MM.1S (cell line): ENCODE measurements at regions not wholly inside any gene's neighbourhood (a gene's known extent, or its start where the extent isn't known, plus 50 kb on each side); places are given as distances from the start of the nearest gene placed in this dataset.

Experiments
- CTCF ChIP-seq: fragments of 300-600 bp; sonication (generic); IDR thresholded peaks from 2 replicates; pipeline ENCODE4 v1.5.1; 2016; ENCODE audit warnings: antibody characterized with exemption, low read length, mixed read lengths
- EZH2 ChIP-seq: fragments of 300-600 bp; sonication (generic); optimal IDR thresholded peaks from 2 replicates; pipeline ENCODE3; 2017; ENCODE audit warnings: low read depth, mild to moderate bottlenecking, antibody characterized with exemption, low read length, mixed read lengths

GRCh38 chr13:110978390-110978789 is 63.5 kb upstream of the ANKRD10 start:
- TF ChIP-seq CTCF: no peak
- TF ChIP-seq EZH2: no peak
